NB4 (cell line): ENCODE measurements at regions not wholly inside any gene's neighbourhood (a gene's known extent, or its start where the extent isn't known, plus 50 kb on each side); places are given as distances from the start of the nearest gene placed in this dataset.

ENCODE experiments used
- POLR2A ChIP-seq: IDR thresholded peaks from 2 replicates; pipeline ENCODE4 v1.6.1; 2011; ENCODE audit warnings: mild to moderate bottlenecking; ENCODE audit not compliant: insufficient read length; ENCODE audit errors: extremely low read depth
- TF ChIP-seq, protein P1 (sequence below): IDR thresholded peaks from one replicate; pipeline ENCODE4 v1.5.1; 2012; ENCODE audit warnings: low read depth, low read length

DNA sequence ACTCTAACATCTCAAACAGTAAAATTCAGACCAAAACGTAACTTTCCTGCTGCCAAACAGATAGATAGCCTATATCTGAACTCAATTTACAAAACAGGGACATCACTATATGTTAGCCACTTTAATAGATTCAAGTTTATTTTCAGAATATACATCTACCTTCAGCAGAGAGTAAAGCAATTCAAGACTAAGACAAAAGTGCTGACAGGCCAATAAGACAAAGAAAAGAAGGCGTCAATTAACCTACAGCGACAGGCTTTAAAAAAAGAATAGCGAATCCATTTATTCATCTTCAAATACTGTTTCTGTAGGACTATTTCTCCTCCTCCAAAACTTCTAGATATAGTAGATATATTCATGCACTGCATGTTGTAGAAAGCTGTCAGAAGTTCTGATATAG, 333.0 kb downstream of the GRB14 start:
- TF ChIP-seq, protein P1, sequence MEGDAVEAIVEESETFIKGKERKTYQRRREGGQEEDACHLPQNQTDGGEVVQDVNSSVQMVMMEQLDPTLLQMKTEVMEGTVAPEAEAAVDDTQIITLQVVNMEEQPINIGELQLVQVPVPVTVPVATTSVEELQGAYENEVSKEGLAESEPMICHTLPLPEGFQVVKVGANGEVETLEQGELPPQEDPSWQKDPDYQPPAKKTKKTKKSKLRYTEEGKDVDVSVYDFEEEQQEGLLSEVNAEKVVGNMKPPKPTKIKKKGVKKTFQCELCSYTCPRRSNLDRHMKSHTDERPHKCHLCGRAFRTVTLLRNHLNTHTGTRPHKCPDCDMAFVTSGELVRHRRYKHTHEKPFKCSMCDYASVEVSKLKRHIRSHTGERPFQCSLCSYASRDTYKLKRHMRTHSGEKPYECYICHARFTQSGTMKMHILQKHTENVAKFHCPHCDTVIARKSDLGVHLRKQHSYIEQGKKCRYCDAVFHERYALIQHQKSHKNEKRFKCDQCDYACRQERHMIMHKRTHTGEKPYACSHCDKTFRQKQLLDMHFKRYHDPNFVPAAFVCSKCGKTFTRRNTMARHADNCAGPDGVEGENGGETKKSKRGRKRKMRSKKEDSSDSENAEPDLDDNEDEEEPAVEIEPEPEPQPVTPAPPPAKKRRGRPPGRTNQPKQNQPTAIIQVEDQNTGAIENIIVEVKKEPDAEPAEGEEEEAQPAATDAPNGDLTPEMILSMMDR = no peak
- no peak for TF ChIP-seq POLR2A
